HG02840 (cell line): ENCODE measurements at regions not wholly inside any gene's neighbourhood (a gene's known extent, or its start where the extent isn't known, plus 50 kb on each side); places are given as distances from the start of the nearest gene placed in this dataset.

Source experiments
- ATAC-seq: cut with Tn5 transposase; IDR thresholded peaks from one replicate; pipeline ENCODE4 v1.9.1; 2021; ENCODE audit warnings: mild to moderate bottlenecking, moderate library complexity, moderate number of reproducible peaks; ENCODE audit not compliant: unreplicated experiment, low FRiP score

GRCh38 chr1:229181419-229181818, 89.5 kb upstream of the RAB4A start:
- no peak for ATAC-seq

DNA sequence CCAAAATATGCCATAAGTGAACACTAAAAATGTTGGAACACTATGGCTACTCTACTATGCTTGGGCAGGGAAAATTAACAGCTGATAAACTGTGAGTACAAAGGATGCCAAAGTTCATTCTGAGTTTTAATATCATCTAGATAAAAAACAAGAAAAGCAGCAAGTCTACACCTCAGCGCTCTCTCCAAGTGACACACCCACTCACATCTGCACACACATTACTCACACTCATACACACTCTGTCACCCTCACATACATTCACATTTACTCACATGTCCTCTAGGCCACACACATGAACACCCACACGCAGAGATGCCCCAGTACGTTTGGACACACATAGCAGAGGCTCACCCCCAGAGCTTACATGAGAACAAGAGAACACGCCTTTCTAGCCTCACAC, 87.3 kb upstream of the RAB4A start:
- ATAC-seq = no peak

GRCh38 chr1:229184066-229184465, 86.8 kb upstream of the RAB4A start:
- no peak for ATAC-seq

DNA sequence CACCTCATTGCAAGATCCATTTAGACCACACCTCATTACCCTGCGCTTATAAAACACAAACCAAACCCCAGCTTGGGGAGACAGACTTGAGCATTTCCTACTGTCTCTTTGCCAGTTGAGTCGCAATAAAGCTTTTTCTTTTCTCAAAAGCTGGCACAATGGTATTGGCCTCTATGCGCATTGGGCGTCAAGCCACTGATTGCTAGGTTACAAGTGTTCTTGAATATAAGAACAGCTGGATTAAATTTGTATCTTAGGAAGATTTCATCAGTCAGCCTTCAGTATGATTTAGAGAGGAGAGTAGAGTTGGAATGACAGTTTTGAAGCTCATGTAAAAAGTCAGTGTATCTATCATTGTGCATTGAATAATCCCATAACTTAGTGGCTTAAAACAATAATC, 84.9 kb upstream of the RAB4A start:
- ATAC-seq = no peak

- no peak for ATAC-seq
Measured at GRCh38 chr1:229186373-229187056, 84.4 kb upstream of the RAB4A start.

GRCh38 chr1:229190057-229190575, 80.8 kb upstream of the RAB4A start:
- no peak for ATAC-seq

- ATAC-seq = no peak
Measured at GRCh38 chr1:229191066-229191674, 79.7 kb upstream of the RAB4A start.

- no peak for ATAC-seq
Measured at GRCh38 chr1:229192031-229192430, 78.9 kb upstream of the RAB4A start.

DNA sequence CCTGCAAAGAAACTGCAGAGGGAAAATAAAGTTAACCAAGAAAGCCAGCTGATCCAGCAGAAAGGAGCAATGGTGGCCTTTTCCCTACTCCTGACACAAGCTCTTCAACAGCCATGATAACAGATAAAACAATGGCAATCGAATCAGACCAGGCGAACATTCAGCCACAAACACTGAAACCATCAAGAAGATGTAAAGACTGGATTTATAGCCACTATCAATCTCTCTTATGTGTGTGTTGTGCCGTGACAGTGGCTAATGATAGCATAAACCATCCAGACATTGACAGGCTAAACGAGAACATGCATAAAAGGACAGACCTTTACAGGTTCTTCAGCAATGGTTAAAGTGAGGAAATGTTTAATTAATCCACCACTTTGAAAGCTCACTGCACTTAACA, 78.1 kb upstream of the RAB4A start:
- no peak for ATAC-seq

DNA sequence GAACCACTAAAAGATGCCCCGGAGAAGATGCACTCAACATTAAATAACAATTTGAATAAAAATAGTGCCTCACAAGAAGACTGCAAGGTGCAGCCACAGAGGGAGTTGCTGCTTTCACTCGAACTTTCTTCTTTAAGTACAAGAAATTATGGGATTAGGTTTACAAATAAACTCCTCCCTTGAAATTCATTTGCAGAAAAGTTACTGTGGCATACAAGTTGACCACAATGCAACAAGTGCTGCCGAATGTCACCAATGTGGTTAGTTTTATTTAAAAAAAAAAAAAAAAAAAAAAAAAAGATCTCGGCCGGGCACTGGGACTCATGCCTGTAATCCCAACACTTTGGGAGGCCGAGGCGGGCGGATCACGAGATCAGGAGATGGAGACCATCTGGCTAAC, 76.8 kb upstream of the RAB4A start:
- ATAC-seq = no peak

GRCh38 chr1:229195246-229195645, 75.7 kb upstream of the RAB4A start:
- ATAC-seq = no peak

GRCh38 chr1:229196404-229197264, 74.3 kb upstream of the RAB4A start:
- ATAC-seq = no peak

GRCh38 chr1:229197265-229197585, 73.7 kb upstream of the RAB4A start:
- ATAC-seq = no peak

- ATAC-seq = no peak
Measured at GRCh38 chr1:229199261-229200243, 71.4 kb upstream of the RAB4A start.

GRCh38 chr1:229203030-229203751, 67.7 kb upstream of the RAB4A start:
- no peak for ATAC-seq

GRCh38 chr1:229203991-229204632, 66.8 kb upstream of the RAB4A start:
- ATAC-seq = no peak

GRCh38 chr1:229204921-229205777, 65.8 kb upstream of the RAB4A start:
- ATAC-seq = no peak

DNA sequence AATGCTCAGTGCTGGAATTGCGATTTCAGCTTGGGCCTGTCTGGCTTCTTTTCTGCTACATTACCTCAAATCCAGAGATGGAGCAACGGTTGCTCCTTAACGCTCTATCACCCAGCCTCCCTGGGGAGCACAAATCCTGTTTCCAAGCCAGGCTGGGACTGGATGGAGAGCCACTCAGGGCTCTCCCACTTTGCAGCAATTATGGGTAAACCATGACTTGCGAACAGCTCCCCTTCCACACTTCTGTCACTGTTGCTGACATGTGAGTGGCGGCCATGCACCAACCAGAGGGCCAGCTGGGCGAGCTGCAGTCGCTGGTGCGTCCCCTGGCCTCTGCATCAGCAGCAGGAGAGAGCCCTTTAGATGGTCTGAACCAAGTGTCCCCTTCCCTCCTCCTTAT, 65.1 kb upstream of the RAB4A start:
- ATAC-seq = no peak
